ENCODE measurements at regions not wholly inside any gene's neighbourhood (a gene's known extent, or its start where the extent isn't known, plus 50 kb on each side); places are given as distances from the start of the nearest gene placed in this dataset.

DNA sequence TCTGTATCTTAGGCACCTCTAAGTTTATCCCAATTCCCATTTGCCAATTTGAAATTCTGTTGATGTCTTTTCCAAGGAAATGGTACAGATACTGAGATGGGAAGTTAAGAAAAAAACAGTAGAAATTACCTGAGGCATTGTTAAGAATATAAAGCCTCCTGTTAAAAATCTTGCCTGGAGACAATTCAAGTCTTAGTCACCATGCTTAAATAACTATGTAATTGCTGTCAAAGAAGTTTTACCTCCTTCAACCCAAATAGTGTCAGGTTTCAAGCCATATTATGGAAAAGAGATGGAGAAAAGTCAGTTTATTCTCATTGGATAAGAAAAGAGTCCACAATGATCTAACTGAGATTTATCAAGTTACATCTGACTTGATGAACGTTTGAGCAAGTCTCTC, 974.7 kb downstream of the GALC start:
- H3K4me3 ChIP-seq (ENCODE audit: insufficient read depth, low read depth, low read length) = no peak overlapping the region
- no peak overlapping the region for H4K5ac ChIP-seq (ENCODE audit: low read depth, low read length)
- ATAC-seq (ENCODE audit: low read depth) (no peak), DNase-seq (peak; percentile 4)
- no peaks in the 10 kb centered on the region for H3K27me3 ChIP-seq (ENCODE audit: control insufficient read depth, insufficient read depth, low read length)
- no peak overlapping the region for H2AFZ ChIP-seq (replicated peaks; ENCODE audit: low read length, poor library complexity)
- H3K9ac ChIP-seq (ENCODE audit: low read depth, low read length) = no peak overlapping the region
- no peak overlapping the region for H3K56ac ChIP-seq (ENCODE audit: extremely low read depth, insufficient read depth, low read length)
- CTCF ChIA-PET = interaction anchor here (0.7 kb wide), 1 partner anchor 1998 kb away, joined by 7 read pairs; no protein-coding TSS in a partner anchor
- H3K4ac ChIP-seq (ENCODE audit: low read depth, low read length) = no peak overlapping the region
- H3K9me1 ChIP-seq (ENCODE audit: insufficient read depth, low read length) = no peaks in the 10 kb centered on the region
- POLR2A ChIA-PET (ENCODE audit: unreplicated experiment) = no interaction called here
- no peak overlapping the region for H2BK15ac ChIP-seq (ENCODE audit: low read depth, low read length)
- intact Hi-C loops (cut with micrococcal nuclease) = no loop called here
- no peak overlapping the region for H3K27ac ChIP-seq (ENCODE audit: insufficient read depth, low read length)
- no CpG with 5 or more reads among the region's 1 CpG for WGBS, 2 experiments (ENCODE audit: extremely low coverage in 2 of 2, insufficient read length in 1 of 2)
- H2BK20ac ChIP-seq (ENCODE audit: low read depth, low read length) = no peak overlapping the region
- H3K36me3 ChIP-seq (ENCODE audit: control insufficient read depth, insufficient read depth, low read length) = no peaks in the 10 kb centered on the region
- H4K20me1 ChIP-seq (ENCODE audit: insufficient read depth, low read length) = no peaks in the 10 kb centered on the region
- H3K18ac ChIP-seq (ENCODE audit: low read depth, low read length) = no peak overlapping the region
- no peak overlapping the region for H3K4me2 ChIP-seq (ENCODE audit: low read depth, low read length)
- H3K79me1 ChIP-seq (ENCODE audit: low read depth in 1 of 2, low read length in 2 of 2) = no peaks in the 10 kb centered on the region
- H2BK120ac ChIP-seq (ENCODE audit: low read depth, low read length) = no peak overlapping the region
- in situ Hi-C loops (cut with MboI; ENCODE audit: low sequenced_read_pairs) = no loop called here
- BruUV-seq (replicated peaks) = no TSS peak
- H2BK5ac ChIP-seq (ENCODE audit: low read depth, low read length, poor library complexity, severe bottlenecking) = no peak overlapping the region
- TF ChIP-seq MAZ (IDR thresholded peaks at IDR 0.05; ENCODE audit: borderline replicate concordance, low read depth, low read length) = no peak
- TF ChIP-seq, protein P1, sequence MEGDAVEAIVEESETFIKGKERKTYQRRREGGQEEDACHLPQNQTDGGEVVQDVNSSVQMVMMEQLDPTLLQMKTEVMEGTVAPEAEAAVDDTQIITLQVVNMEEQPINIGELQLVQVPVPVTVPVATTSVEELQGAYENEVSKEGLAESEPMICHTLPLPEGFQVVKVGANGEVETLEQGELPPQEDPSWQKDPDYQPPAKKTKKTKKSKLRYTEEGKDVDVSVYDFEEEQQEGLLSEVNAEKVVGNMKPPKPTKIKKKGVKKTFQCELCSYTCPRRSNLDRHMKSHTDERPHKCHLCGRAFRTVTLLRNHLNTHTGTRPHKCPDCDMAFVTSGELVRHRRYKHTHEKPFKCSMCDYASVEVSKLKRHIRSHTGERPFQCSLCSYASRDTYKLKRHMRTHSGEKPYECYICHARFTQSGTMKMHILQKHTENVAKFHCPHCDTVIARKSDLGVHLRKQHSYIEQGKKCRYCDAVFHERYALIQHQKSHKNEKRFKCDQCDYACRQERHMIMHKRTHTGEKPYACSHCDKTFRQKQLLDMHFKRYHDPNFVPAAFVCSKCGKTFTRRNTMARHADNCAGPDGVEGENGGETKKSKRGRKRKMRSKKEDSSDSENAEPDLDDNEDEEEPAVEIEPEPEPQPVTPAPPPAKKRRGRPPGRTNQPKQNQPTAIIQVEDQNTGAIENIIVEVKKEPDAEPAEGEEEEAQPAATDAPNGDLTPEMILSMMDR (conservative IDR thresholded peaks at IDR 0.05; ENCODE audit: low read depth, low read length) = no peak
- TF ChIP-seq BHLHE40 (IDR thresholded peaks at IDR 0.05; ENCODE audit: low read depth, low read length) = no peak
- no peak for TF ChIP-seq NFE2L2 (IDR thresholded peaks at IDR 0.05; ENCODE audit: low read depth, low read length)
- no peak for TF ChIP-seq FOS (IDR thresholded peaks at IDR 0.05; ENCODE audit: low read depth, low read length)
- no peak for TF ChIP-seq SMC3 (IDR thresholded peaks at IDR 0.05; ENCODE audit: low read depth, low read length)
- no peak for TF ChIP-seq RAD21 (IDR thresholded peaks at IDR 0.05; ENCODE audit: low read length)
- TF ChIP-seq MAFK (IDR thresholded peaks at IDR 0.05; ENCODE audit: low read depth, low read length) = no peak
- no peak for TF ChIP-seq RFX5 (IDR thresholded peaks at IDR 0.05; ENCODE audit: low read depth, low read length)
- no peak for TF ChIP-seq CEBPB (IDR thresholded peaks at IDR 0.05; ENCODE audit: low read depth, low read length)
- TF ChIP-seq, protein P2, sequence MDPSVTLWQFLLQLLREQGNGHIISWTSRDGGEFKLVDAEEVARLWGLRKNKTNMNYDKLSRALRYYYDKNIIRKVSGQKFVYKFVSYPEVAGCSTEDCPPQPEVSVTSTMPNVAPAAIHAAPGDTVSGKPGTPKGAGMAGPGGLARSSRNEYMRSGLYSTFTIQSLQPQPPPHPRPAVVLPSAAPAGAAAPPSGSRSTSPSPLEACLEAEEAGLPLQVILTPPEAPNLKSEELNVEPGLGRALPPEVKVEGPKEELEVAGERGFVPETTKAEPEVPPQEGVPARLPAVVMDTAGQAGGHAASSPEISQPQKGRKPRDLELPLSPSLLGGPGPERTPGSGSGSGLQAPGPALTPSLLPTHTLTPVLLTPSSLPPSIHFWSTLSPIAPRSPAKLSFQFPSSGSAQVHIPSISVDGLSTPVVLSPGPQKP (IDR thresholded peaks at IDR 0.05; ENCODE audit: borderline replicate concordance, low read depth, low read length) = no peak
- no peak for TF ChIP-seq MXI1 (IDR thresholded peaks at IDR 0.05; ENCODE audit: borderline replicate concordance, low read depth, low read length)
- TF ChIP-seq, protein P3, sequence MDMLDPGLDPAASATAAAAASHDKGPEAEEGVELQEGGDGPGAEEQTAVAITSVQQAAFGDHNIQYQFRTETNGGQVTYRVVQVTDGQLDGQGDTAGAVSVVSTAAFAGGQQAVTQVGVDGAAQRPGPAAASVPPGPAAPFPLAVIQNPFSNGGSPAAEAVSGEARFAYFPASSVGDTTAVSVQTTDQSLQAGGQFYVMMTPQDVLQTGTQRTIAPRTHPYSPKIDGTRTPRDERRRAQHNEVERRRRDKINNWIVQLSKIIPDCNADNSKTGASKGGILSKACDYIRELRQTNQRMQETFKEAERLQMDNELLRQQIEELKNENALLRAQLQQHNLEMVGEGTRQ (IDR thresholded peaks at IDR 0.05; ENCODE audit: low read depth, low read length) = no peak
- TF ChIP-seq POLR2A (IDR thresholded peaks at IDR 0.05; ENCODE audit: low read depth, low read length) = no peak
- no peak for TF ChIP-seq RCOR1 (IDR thresholded peaks at IDR 0.05; ENCODE audit: insufficient replicate concordance, low read length)
- no peak for TF ChIP-seq CHD1 (IDR thresholded peaks at IDR 0.05; ENCODE audit: low read depth, low read length)
- H3K4me1 ChIP-seq (ENCODE audit: control insufficient read depth, insufficient read depth, low read length) = no peaks in the 10 kb centered on the region
- H4K8ac ChIP-seq (ENCODE audit: low read depth in 2 of 2, low read length in 2 of 2) = no peak overlapping the region
- H4K91ac ChIP-seq (ENCODE audit: insufficient read depth, low read depth, low read length) = no peak overlapping the region
- H3K9me3 ChIP-seq (ENCODE audit: control insufficient read depth, insufficient read depth, low read length) = no peaks in the 10 kb centered on the region; the same call in 1 of the 2 replicates
- H2AK9ac ChIP-seq (replicated peaks; ENCODE audit: low read depth, low read length, poor library complexity) = no peak overlapping the region
- no peak overlapping the region for H3K23ac ChIP-seq (ENCODE audit: low read depth, low read length)
- dilution Hi-C loops (cut with HindIII; ENCODE audit: low sequenced_read_pairs, unreplicated experiment) = no loop called here
- no peak overlapping the region for H2AK5ac ChIP-seq (ENCODE audit: low read depth, low read length)
- no peak overlapping the region for H3K14ac ChIP-seq (replicated peaks; ENCODE audit: low read depth, low read length)

Measured in IMR-90 (cell line).